Upper lobe of right lung (tissue), 1 donor: ENCODE measurements at regions not wholly inside any gene's neighbourhood (a gene's known extent, or its start where the extent isn't known, plus 50 kb on each side); places are given as distances from the start of the nearest gene placed in this dataset.
"Not testable (repeated sequence)": the region's sequence is repeated elsewhere in the genome, so short reads cannot be mapped to it uniquely, and the experiment has no call there.

Experiments used
- ATAC-seq: fragments of 200-7000 bp; cut with Tn5 transposase; one replicate; pipeline ENCODE4 v1.9.1; 2020; ENCODE audit warnings: mild to moderate bottlenecking, moderate library complexity
- DNase-seq: peaks from one replicate; pipeline ENCODE4 v3.0.0-alpha.2; 2020
- H3K27ac ChIP-seq: fragments of 200-600 bp; one replicate; pipeline ENCODE4 v1.8.0; 2022
- H3K27me3 ChIP-seq: fragments of 200-600 bp; one replicate; pipeline ENCODE4 v1.8.0; 2022; ENCODE audit warnings: mild to moderate bottlenecking
- H3K36me3 ChIP-seq: fragments of 200-600 bp; one replicate; pipeline ENCODE4 v1.8.0; 2022
- H3K4me1 ChIP-seq: fragments of 200-600 bp; one replicate; pipeline ENCODE4 v1.8.0; 2022
- H3K4me3 ChIP-seq: fragments of 200-600 bp; one replicate; pipeline ENCODE4 v1.8.0; 2022; ENCODE audit warnings: mild to moderate bottlenecking
- H3K9me3 ChIP-seq: fragments of 200-600 bp; one replicate; pipeline ENCODE4 v1.8.0; 2022
- CTCF ChIP-seq: fragments of 200-600 bp; IDR thresholded peaks from one replicate; pipeline ENCODE4 v1.8.0; 2022; ENCODE audit warnings: antibody characterized with exemption
- intact Hi-C: fragments of 100-400 bp; cut with DNase I; formaldehyde crosslinking; loops from one replicate; pipeline ENCODE4 v1.11.0; 2022
- donor health status: DM: no; HTN: yes; CAD: no; lungs with severe emphysema.

GRCh38 chr16:86255966-86256365 is 254.4 kb upstream of the FOXF1 start:
- no peak for DNase-seq
- Histone ChIP-seq H3K9me3 (no peaks in the 10 kb centered on the region), H3K4me1 (peaks cover 6% of the 10 kb centered on the region), H3K27ac (no peak overlapping the region), H3K36me3 (no peaks in the 10 kb centered on the region), H3K4me3 (no peak overlapping the region), H3K27me3 (no peaks in the 10 kb centered on the region)
- TF ChIP-seq CTCF, result no peak
- no peak for ATAC-seq
- intact Hi-C loops, result no loop called here

- no peak overlapping the region for H3K4me3 ChIP-seq
- no peak for ATAC-seq
- no peak overlapping the region for H3K27ac ChIP-seq
- intact Hi-C loops, result no loop called here
- TF ChIP-seq CTCF, result no peak
- H3K9me3 ChIP-seq, result no peaks in the 10 kb centered on the region
- DNase-seq, result no peak
- H3K27me3 ChIP-seq, result no peaks in the 10 kb centered on the region
- peaks cover 6% of the 10 kb centered on the region for H3K4me1 ChIP-seq
- H3K36me3 ChIP-seq, result no peaks in the 10 kb centered on the region
These were observed 253.3 kb upstream of the FOXF1 start for GRCh38 chr16:86256995-86257394.

GRCh38 chr16:86257546-86257945 is 252.8 kb upstream of the FOXF1 start:
- Histone ChIP-seq H3K27me3 (no peaks in the 10 kb centered on the region), H3K4me3 (no peak overlapping the region), H3K4me1 (peaks cover 6% of the 10 kb centered on the region), H3K9me3 (no peaks in the 10 kb centered on the region), H3K36me3 (no peaks in the 10 kb centered on the region), H3K27ac (no peak overlapping the region)
- ATAC-seq (no peak), DNase-seq (no peak)
- TF ChIP-seq CTCF, result no peak
- intact Hi-C loops, result no loop called here

- peak overlapping the region; percentile 47 for H3K27ac ChIP-seq
- DNase-seq, result no peak
These were observed 251.6 kb upstream of the FOXF1 start for GRCh38 chr16:86258713-86259112.

GRCh38 chr16:86259499-86259898 is 250.8 kb upstream of the FOXF1 start:
- no peak for TF ChIP-seq CTCF
- intact Hi-C loops, result no loop called here
- no peaks in the 10 kb centered on the region for H3K9me3 ChIP-seq
- ATAC-seq, result no peak
- no peaks in the 10 kb centered on the region for H3K27me3 ChIP-seq
- no peak for DNase-seq
- H3K27ac ChIP-seq, result no peak overlapping the region
- no peak overlapping the region for H3K4me3 ChIP-seq
- H3K4me1 ChIP-seq, result peaks cover 6% of the 10 kb centered on the region
- no peaks in the 10 kb centered on the region for H3K36me3 ChIP-seq

More at GRCh38 chr16:86258713-86259112, 251.6 kb upstream of the FOXF1 start:
- no peak overlapping the region for H3K4me3 ChIP-seq
- H3K9me3 ChIP-seq, result no peaks in the 10 kb centered on the region
- H3K4me1 ChIP-seq, result peaks cover 6% of the 10 kb centered on the region
- no peak for TF ChIP-seq CTCF
- intact Hi-C loops, result no loop called here
- no peaks in the 10 kb centered on the region for H3K27me3 ChIP-seq
- H3K36me3 ChIP-seq, result no peaks in the 10 kb centered on the region
- ATAC-seq, result no peak

GRCh38 chr16:86261379-86261778 is 248.9 kb upstream of the FOXF1 start:
- TF ChIP-seq CTCF, result no peak

GRCh38 chr16:86267657-86268056 is 242.7 kb upstream of the FOXF1 start:
- H3K36me3 ChIP-seq, H3K4me1 ChIP-seq, DNase-seq, ATAC-seq, H3K27me3 ChIP-seq, H3K4me3 ChIP-seq, intact Hi-C loops, H3K27ac ChIP-seq, H3K9me3 ChIP-seq: not testable (repeated sequence)

More at GRCh38 chr16:86261379-86261778, 248.9 kb upstream of the FOXF1 start:
- Histone ChIP-seq H3K4me1 (peaks cover 6% of the 10 kb centered on the region), H3K4me3 (no peak overlapping the region), H3K27me3 (no peaks in the 10 kb centered on the region), H3K9me3 (no peaks in the 10 kb centered on the region), H3K27ac (no peak overlapping the region), H3K36me3 (no peaks in the 10 kb centered on the region)
- intact Hi-C loops, result no loop called here
- no peak for DNase-seq
- ATAC-seq, result no peak
